Activated CD4-positive, alpha-beta T cell treated with anti-CD3 and anti-CD28 coated beads for 36 hours (primary cell): ENCODE measurements at regions not wholly inside any gene's neighbourhood (a gene's known extent, or its start where the extent isn't known, plus 50 kb on each side); places are given as distances from the start of the nearest gene placed in this dataset.
"Not testable (repeated sequence)": the region's sequence is repeated elsewhere in the genome, so short reads cannot be mapped to it uniquely, and the experiment has no call there.

Experiments
- ATAC-seq: fragments of 200-7000 bp; cut with Tn5 transposase; one replicate; pipeline ENCODE4 v1.10.0; 2021; ENCODE audit warnings: mild to moderate bottlenecking, moderate library complexity
- CTCF ChIA-PET: fragments of 350-600 bp; sonication (Branson Sonifier 250); formaldehyde crosslinking; loops from one replicate; lab custom pipeline; 2021; ENCODE audit warnings: antibody characterized with exemption; lab: Charles Lee
- POLR2A ChIA-PET: fragments of 350-600 bp; sonication (Branson Sonifier 250); formaldehyde crosslinking; loops from one replicate; lab custom pipeline; 2021; ENCODE audit warnings: antibody characterized with exemption, inconsistent platforms; lab: Charles Lee
- DNase-seq: peaks from one replicate; pipeline ENCODE4 v3.0.0-alpha.2; 2020
- H3K27ac Mint-ChIP-seq: one replicate; pipeline ENCODE4 v1.8.0; 2021; ENCODE audit warnings: mixed read lengths
- H3K27me3 Mint-ChIP-seq: one replicate; pipeline ENCODE4 v1.8.0; 2021; ENCODE audit warnings: mixed read lengths
- H3K36me3 Mint-ChIP-seq: one replicate; pipeline ENCODE4 v1.8.0; 2021; ENCODE audit warnings: low read depth, mixed read lengths
- H3K4me1 Mint-ChIP-seq: one replicate; pipeline ENCODE4 v1.8.0; 2021; ENCODE audit warnings: mixed read lengths
- H3K4me3 Mint-ChIP-seq: one replicate; pipeline ENCODE4 v1.8.0; 2021; ENCODE audit warnings: mild to moderate bottlenecking, moderate library complexity, mixed read lengths
- H3K9me3 Mint-ChIP-seq: one replicate; pipeline ENCODE4 v1.8.0; 2021; ENCODE audit warnings: low read depth, mixed read lengths
- intact Hi-C, 2 experiments: fragments of 100-400 bp; cut with DNase I in 1 of 2; cut with micrococcal nuclease in 1 of 2; formaldehyde crosslinking; loops; one replicate each; pipeline versions ENCODE4 v1.14.2 to v1.15.1; 2022 to 2024; cut with DNase I, micrococcal nuclease

DNA sequence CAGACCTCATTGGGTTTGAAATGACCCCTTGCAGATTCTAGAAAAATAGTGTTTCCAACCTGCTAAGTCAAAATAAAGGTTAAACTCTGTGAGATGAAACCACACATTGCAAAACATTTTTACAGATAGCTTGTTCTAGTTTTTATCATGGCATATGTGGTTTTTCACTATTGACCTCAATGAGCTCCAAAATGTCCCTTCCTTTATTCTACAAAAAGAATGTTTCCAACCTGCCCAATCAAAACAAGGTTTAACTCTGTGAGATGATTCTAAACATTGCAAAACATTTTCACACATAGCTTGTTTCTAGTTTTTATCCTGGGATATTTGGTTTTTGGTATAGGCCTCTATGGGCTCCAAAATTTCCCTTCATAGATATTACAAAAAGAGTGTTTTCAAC lies 286.0 kb upstream of the ZNF337 start:
- DNase-seq, ATAC-seq, H3K4me3 Mint-ChIP-seq, POLR2A ChIA-PET, intact Hi-C loops, H3K9me3 Mint-ChIP-seq, H3K36me3 Mint-ChIP-seq, H3K27ac Mint-ChIP-seq, CTCF ChIA-PET, H3K27me3 Mint-ChIP-seq: not testable (repeated sequence)
- H3K4me1 Mint-ChIP-seq, result peaks cover 13% of the 10 kb centered on the region

DNA sequence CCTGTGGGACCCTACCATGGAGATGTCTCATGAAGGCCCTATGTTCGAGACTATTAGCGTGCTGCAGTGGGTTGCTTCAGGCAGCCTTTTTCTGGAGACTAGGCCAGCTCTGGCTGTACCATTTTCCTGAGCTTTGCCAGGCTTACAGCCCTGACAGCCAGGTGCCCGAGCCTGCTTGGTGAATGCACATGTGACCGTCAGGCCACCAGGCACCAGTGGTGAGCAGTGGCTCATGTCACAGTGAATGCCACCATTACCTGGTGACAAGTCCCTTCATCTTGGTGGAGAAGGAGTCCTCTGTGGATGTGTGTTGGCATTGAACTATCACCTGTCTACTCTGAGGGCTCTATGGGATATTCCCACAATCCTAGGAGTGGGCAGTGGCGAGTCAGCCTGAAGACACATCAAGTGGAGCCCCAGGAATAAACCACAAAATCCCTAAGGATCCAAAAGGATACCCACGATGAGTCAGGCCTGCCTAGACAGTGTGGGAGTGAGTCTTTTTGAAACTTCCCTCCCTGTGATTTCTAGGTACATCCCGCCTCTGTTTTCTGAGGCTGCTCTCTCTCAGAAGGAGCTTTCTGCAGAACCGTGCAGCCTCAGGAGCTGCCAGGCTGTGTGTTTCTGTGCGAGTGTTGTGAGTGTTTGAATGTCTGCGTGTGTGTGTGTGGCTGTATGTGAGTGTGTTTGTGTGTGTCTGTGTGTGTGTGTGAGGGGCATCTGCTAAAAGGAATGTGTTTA lies 282.0 kb upstream of the ZNF337 start:
- H3K4me1 Mint-ChIP-seq, ATAC-seq, H3K27ac Mint-ChIP-seq, intact Hi-C loops, DNase-seq, H3K36me3 Mint-ChIP-seq, H3K9me3 Mint-ChIP-seq, POLR2A ChIA-PET, H3K4me3 Mint-ChIP-seq, CTCF ChIA-PET, H3K27me3 Mint-ChIP-seq: not testable (repeated sequence)

GRCh38 chr20:25975816-25976215 lies 279.2 kb upstream of the ZNF337 start:
- intact Hi-C loops, DNase-seq, POLR2A ChIA-PET, H3K27ac Mint-ChIP-seq, H3K4me1 Mint-ChIP-seq, CTCF ChIA-PET, H3K36me3 Mint-ChIP-seq, ATAC-seq, H3K27me3 Mint-ChIP-seq, H3K9me3 Mint-ChIP-seq, H3K4me3 Mint-ChIP-seq: not testable (repeated sequence)

- intact Hi-C loops, H3K9me3 Mint-ChIP-seq, CTCF ChIA-PET, H3K4me3 Mint-ChIP-seq, H3K27me3 Mint-ChIP-seq, H3K36me3 Mint-ChIP-seq, DNase-seq, ATAC-seq, H3K27ac Mint-ChIP-seq, POLR2A ChIA-PET, H3K4me1 Mint-ChIP-seq: not testable (repeated sequence)
These were observed 268.6 kb upstream of the ZNF337 start for GRCh38 chr20:25965203-25965602.

GRCh38 chr20:25953876-25954275 lies 257.2 kb upstream of the ZNF337 start:
- H3K9me3 Mint-ChIP-seq, ATAC-seq, H3K4me1 Mint-ChIP-seq, CTCF ChIA-PET, DNase-seq, H3K27ac Mint-ChIP-seq, intact Hi-C loops, H3K4me3 Mint-ChIP-seq, H3K27me3 Mint-ChIP-seq, H3K36me3 Mint-ChIP-seq, POLR2A ChIA-PET: not testable (repeated sequence)

DNA sequence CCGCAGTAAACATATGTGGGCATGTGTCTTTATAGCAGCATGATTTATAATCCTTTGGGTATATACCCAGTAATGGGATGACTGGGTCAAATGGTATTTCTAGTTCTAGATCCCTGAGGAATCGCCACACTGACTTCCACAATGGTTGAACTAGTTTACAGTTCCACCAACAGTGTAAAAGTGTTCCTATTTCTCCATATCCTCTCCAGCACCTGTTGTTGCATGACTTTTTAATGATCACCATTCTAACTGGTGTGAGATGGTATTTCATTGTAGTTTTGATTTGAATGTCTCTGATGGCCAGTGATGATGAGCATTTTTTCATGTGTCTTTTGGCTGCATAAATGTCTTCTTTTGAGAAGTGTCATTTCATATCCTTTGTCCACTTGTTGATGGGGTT lies 238.6 kb upstream of the ZNF337 start:
- POLR2A ChIA-PET, H3K36me3 Mint-ChIP-seq, H3K27me3 Mint-ChIP-seq, H3K4me3 Mint-ChIP-seq, H3K9me3 Mint-ChIP-seq, H3K27ac Mint-ChIP-seq, DNase-seq, ATAC-seq, intact Hi-C loops, CTCF ChIA-PET, H3K4me1 Mint-ChIP-seq: not testable (repeated sequence)

- H3K27ac Mint-ChIP-seq, CTCF ChIA-PET, DNase-seq, H3K27me3 Mint-ChIP-seq, intact Hi-C loops, POLR2A ChIA-PET, H3K4me3 Mint-ChIP-seq, ATAC-seq, H3K9me3 Mint-ChIP-seq, H3K4me1 Mint-ChIP-seq, H3K36me3 Mint-ChIP-seq: not testable (repeated sequence)
These were observed 236.2 kb upstream of the ZNF337 start for GRCh38 chr20:25932806-25933205.

DNA sequence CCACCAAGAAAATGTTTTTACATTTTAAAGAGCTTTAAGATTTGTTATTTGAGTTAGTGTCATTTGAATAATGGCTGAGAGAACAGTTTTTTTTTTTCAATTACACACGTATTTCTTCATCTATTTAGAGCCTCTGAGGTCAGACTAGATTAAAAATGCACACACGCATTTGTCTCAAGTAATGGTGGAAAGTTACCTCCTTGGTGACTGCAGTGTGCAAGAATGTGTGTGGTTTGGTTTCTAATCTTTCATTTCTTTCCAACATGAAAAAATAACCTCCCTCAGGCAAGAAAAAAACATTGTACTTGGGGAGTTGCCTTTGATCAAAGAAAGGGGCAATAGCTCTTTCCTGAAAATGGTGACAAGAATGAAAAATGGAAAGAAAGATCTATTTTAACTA lies 235.5 kb upstream of the ZNF337 start:
- ATAC-seq, H3K27ac Mint-ChIP-seq, DNase-seq, intact Hi-C loops, H3K9me3 Mint-ChIP-seq, CTCF ChIA-PET, H3K4me3 Mint-ChIP-seq, H3K4me1 Mint-ChIP-seq, H3K27me3 Mint-ChIP-seq, POLR2A ChIA-PET, H3K36me3 Mint-ChIP-seq: not testable (repeated sequence)

DNA sequence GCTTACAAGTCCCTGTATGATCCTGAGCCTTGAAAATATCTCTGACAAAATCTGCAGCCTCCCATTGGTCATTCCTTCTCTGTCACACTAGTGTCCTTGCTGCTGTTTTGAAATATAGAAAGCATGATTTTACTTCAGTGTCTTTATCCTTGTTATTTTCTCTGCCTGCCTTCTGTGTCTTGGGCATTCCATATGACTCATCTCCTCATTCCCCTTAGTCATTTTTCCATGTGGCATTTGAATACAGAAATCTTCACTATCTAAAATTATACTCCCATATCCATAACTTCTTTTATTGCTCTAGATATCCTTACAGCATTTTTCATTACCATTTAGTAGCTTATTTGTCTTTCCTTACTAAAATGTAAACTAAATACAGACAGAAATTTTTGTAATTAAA lies 205.7 kb upstream of the ZNF337 start:
- H3K9me3 Mint-ChIP-seq, ATAC-seq, H3K4me3 Mint-ChIP-seq, CTCF ChIA-PET, POLR2A ChIA-PET, DNase-seq, H3K4me1 Mint-ChIP-seq, H3K36me3 Mint-ChIP-seq, H3K27me3 Mint-ChIP-seq, H3K27ac Mint-ChIP-seq, intact Hi-C loops: not testable (repeated sequence)

DNA sequence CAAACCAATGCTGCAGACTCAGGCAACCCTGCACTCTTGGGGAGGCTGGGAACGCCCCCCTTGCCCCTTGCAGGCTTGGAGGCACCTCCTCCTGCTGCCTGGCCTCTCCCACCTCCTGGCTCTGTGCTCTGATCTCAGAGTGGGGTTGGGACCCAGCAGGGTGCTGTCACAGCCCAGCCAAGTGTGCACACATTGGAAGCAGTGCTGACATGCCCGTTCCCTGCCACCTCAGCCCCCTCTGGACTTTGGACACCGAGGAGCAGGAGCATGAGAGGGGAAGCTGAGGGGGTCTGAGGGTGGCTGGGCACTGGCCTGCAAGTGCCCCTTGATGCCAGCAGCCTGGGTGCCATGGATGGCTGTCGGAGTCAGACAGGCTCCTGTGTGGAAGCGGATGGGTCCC lies 202.0 kb upstream of the ZNF337 start:
- H3K9me3 Mint-ChIP-seq, H3K4me3 Mint-ChIP-seq, intact Hi-C loops, DNase-seq, CTCF ChIA-PET, H3K27ac Mint-ChIP-seq, H3K4me1 Mint-ChIP-seq, ATAC-seq, H3K36me3 Mint-ChIP-seq, POLR2A ChIA-PET, H3K27me3 Mint-ChIP-seq: not testable (repeated sequence)

DNA sequence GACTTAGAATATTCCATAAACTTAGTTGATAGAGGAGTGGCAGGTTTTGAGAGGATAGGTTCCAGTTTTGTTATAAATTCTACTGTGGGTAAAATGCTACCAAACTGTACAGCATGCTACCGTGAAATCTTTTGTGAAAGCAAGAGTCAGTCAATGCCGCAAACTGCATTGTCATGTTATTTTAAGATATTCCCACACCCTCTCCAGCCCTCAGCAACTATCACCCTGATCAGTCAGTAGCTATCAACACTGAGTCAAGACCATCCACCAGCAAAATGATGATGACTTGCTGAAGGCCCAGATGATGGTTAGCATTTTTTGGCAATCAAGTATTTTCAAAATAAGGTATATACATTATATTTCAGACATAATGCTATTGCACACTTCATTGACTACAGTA lies 182.4 kb upstream of the ZNF337 start:
- H3K27ac Mint-ChIP-seq, DNase-seq, ATAC-seq, H3K27me3 Mint-ChIP-seq, H3K9me3 Mint-ChIP-seq, H3K4me1 Mint-ChIP-seq, CTCF ChIA-PET, POLR2A ChIA-PET, H3K36me3 Mint-ChIP-seq, intact Hi-C loops, H3K4me3 Mint-ChIP-seq: not testable (repeated sequence)

DNA sequence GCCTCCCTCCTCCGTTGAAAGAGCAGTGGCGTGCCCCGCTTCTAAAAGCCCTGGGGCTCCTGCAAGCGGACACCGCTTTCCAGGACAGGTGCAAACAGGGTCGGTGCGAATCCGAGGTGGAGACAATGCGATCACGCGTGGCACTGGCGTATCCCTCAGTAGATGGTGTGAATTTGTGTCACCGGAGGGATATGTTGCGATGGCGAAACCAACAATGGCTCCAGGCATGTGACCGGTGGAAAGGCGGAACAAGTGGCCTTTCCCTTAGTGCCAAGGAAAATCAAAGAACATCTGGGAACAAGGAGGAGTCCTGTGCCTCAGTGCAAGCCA lies 172.0 kb upstream of the ZNF337 start:
- peaks cover 43% of the 10 kb centered on the region for H3K27me3 Mint-ChIP-seq
- POLR2A ChIA-PET, result not testable (repeated sequence)

More for the DNA sequence above, 172.0 kb upstream of the ZNF337 start:
- CTCF ChIA-PET, H3K27ac Mint-ChIP-seq, ATAC-seq, intact Hi-C loops, H3K9me3 Mint-ChIP-seq, H3K36me3 Mint-ChIP-seq, DNase-seq: not testable (repeated sequence)
- Mint-ChIP-seq H3K4me1 (peaks cover 16% of the 10 kb centered on the region), H3K4me3 (peak overlapping the region; percentile 37)
